GM19438 (cell line): ENCODE measurements at regions not wholly inside any gene's neighbourhood (a gene's known extent, or its start where the extent isn't known, plus 50 kb on each side); places are given as distances from the start of the nearest gene placed in this dataset.
A peak's percentile ranks its signal among the peaks of the same experiment; 100 is the strongest.
"Not testable (repeated sequence)": the region's sequence is repeated elsewhere in the genome, so short reads cannot be mapped to it uniquely, and the experiment has no call there.

Source experiments
- ATAC-seq: cut with Tn5 transposase; IDR thresholded peaks from one replicate; pipeline ENCODE4 v1.9.1; 2021; ENCODE audit warnings: low read depth; ENCODE audit not compliant: unreplicated experiment

- no peak for ATAC-seq
These were observed 89.5 kb downstream of the ZNF467 start for GRCh38 chr7:149683898-149684297.

- ATAC-seq = no peak
These were observed 90.2 kb downstream of the ZNF467 start for GRCh38 chr7:149683181-149683580.

- no peak for ATAC-seq
These were observed 91.3 kb downstream of the ZNF467 start for GRCh38 chr7:149682038-149682437.

GRCh38 chr7:149681274-149681673 lies 92.1 kb downstream of the ZNF467 start:
- no peak for ATAC-seq

GRCh38 chr7:149680331-149681025 lies 92.9 kb downstream of the ZNF467 start:
- ATAC-seq = no peak

GRCh38 chr7:149674728-149675385 lies 98.5 kb downstream of the ZNF467 start:
- not testable (repeated sequence) for ATAC-seq

- ATAC-seq = no peak
These were observed 100.4 kb downstream of the ZNF467 start for GRCh38 chr7:149673006-149673405.

- no peak for ATAC-seq
These were observed 103.1 kb downstream of the ZNF467 start for GRCh38 chr7:149670288-149670687.

GRCh38 chr7:149669121-149669818 lies 104.1 kb downstream of the ZNF467 start:
- ATAC-seq = no peak

GRCh38 chr7:149666360-149666945 lies 106.9 kb downstream of the ZNF467 start:
- ATAC-seq = no peak

GRCh38 chr7:149665618-149666017 lies 107.8 kb downstream of the ZNF467 start:
- not testable (repeated sequence) for ATAC-seq

- ATAC-seq = no peak
These were observed 108.7 kb downstream of the ZNF467 start for GRCh38 chr7:149664666-149665065.

GRCh38 chr7:149664176-149664575 lies 109.2 kb downstream of the ZNF467 start:
- ATAC-seq = no peak

- peak; percentile 90 for ATAC-seq
These were observed 110.7 kb downstream of the ZNF467 start for GRCh38 chr7:149662591-149663095.

- no peak for ATAC-seq
These were observed 117.6 kb downstream of the ZNF467 start for GRCh38 chr7:149655784-149656183.

- no peak for ATAC-seq
These were observed 118.8 kb downstream of the ZNF467 start for GRCh38 chr7:149654588-149654987.

GRCh38 chr7:149650190-149650589 lies 123.2 kb downstream of the ZNF467 start:
- not testable (repeated sequence) for ATAC-seq

GRCh38 chr7:149644754-149645153 lies 128.6 kb downstream of the ZNF467 start:
- no peak for ATAC-seq

GRCh38 chr7:149642589-149642988 lies 130.8 kb downstream of the ZNF467 start:
- ATAC-seq = no peak

GRCh38 chr7:149638566-149639320 lies 134.6 kb downstream of the ZNF467 start:
- no peak for ATAC-seq
